ENCODE measurements at regions not wholly inside any gene's neighbourhood (a gene's known extent, or its start where the extent isn't known, plus 50 kb on each side); places are given as distances from the start of the nearest gene placed in this dataset.

DNA sequence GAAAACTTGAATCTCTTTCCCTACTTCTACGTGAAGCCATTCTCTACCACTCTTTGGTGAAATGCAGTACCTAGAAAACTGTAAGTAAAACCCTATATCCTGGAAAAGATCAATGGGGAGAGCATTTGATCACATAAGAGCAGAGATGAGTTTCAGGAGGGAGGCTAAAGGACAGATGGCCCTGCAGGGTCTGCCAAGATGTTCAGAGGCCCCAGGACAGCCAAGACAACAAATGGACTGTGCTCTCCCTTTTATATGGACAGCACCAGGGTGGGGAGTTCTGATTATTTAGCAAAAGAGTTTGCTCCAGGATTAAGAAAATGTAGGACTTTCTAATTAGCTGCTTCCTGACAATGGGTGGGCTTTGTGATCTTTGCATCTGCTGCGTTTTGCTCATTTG lies 101.7 kb downstream of the DCK start (continued):
- TF ChIP-seq, protein P1, sequence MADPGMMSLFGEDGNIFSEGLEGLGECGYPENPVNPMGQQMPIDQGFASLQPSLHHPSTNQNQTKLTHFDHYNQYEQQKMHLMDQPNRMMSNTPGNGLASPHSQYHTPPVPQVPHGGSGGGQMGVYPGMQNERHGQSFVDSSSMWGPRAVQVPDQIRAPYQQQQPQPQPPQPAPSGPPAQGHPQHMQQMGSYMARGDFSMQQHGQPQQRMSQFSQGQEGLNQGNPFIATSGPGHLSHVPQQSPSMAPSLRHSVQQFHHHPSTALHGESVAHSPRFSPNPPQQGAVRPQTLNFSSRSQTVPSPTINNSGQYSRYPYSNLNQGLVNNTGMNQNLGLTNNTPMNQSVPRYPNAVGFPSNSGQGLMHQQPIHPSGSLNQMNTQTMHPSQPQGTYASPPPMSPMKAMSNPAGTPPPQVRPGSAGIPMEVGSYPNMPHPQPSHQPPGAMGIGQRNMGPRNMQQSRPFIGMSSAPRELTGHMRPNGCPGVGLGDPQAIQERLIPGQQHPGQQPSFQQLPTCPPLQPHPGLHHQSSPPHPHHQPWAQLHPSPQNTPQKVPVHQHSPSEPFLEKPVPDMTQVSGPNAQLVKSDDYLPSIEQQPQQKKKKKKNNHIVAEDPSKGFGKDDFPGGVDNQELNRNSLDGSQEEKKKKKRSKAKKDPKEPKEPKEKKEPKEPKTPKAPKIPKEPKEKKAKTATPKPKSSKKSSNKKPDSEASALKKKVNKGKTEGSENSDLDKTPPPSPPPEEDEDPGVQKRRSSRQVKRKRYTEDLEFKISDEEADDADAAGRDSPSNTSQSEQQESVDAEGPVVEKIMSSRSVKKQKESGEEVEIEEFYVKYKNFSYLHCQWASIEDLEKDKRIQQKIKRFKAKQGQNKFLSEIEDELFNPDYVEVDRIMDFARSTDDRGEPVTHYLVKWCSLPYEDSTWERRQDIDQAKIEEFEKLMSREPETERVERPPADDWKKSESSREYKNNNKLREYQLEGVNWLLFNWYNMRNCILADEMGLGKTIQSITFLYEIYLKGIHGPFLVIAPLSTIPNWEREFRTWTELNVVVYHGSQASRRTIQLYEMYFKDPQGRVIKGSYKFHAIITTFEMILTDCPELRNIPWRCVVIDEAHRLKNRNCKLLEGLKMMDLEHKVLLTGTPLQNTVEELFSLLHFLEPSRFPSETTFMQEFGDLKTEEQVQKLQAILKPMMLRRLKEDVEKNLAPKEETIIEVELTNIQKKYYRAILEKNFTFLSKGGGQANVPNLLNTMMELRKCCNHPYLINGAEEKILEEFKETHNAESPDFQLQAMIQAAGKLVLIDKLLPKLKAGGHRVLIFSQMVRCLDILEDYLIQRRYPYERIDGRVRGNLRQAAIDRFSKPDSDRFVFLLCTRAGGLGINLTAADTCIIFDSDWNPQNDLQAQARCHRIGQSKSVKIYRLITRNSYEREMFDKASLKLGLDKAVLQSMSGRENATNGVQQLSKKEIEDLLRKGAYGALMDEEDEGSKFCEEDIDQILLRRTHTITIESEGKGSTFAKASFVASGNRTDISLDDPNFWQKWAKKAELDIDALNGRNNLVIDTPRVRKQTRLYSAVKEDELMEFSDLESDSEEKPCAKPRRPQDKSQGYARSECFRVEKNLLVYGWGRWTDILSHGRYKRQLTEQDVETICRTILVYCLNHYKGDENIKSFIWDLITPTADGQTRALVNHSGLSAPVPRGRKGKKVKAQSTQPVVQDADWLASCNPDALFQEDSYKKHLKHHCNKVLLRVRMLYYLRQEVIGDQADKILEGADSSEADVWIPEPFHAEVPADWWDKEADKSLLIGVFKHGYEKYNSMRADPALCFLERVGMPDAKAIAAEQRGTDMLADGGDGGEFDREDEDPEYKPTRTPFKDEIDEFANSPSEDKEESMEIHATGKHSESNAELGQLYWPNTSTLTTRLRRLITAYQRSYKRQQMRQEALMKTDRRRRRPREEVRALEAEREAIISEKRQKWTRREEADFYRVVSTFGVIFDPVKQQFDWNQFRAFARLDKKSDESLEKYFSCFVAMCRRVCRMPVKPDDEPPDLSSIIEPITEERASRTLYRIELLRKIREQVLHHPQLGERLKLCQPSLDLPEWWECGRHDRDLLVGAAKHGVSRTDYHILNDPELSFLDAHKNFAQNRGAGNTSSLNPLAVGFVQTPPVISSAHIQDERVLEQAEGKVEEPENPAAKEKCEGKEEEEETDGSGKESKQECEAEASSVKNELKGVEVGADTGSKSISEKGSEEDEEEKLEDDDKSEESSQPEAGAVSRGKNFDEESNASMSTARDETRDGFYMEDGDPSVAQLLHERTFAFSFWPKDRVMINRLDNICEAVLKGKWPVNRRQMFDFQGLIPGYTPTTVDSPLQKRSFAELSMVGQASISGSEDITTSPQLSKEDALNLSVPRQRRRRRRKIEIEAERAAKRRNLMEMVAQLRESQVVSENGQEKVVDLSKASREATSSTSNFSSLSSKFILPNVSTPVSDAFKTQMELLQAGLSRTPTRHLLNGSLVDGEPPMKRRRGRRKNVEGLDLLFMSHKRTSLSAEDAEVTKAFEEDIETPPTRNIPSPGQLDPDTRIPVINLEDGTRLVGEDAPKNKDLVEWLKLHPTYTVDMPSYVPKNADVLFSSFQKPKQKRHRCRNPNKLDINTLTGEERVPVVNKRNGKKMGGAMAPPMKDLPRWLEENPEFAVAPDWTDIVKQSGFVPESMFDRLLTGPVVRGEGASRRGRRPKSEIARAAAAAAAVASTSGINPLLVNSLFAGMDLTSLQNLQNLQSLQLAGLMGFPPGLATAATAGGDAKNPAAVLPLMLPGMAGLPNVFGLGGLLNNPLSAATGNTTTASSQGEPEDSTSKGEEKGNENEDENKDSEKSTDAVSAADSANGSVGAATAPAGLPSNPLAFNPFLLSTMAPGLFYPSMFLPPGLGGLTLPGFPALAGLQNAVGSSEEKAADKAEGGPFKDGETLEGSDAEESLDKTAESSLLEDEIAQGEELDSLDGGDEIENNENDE (IDR thresholded peaks at IDR 0.05; ENCODE audit: insufficient replicate concordance, low read length): no peak
- TF ChIP-seq BRCA1 (IDR thresholded peaks at IDR 0.05; ENCODE audit: low read depth, low read length): no peak
- no peak for TF ChIP-seq CBX5 (IDR thresholded peaks at IDR 0.05; ENCODE audit: low read depth, low read length)
- no peak for TF ChIP-seq GABPA (IDR thresholded peaks at IDR 0.05; ENCODE audit: borderline replicate concordance, insufficient read depth, low read length)
- no peak for TF ChIP-seq ASH2L (IDR thresholded peaks at IDR 0.05; ENCODE audit: low read length)
- TF ChIP-seq SIN3A (conservative IDR thresholded peaks at IDR 0.05 in 1 of 2, IDR thresholded peaks at IDR 0.05 in 1 of 2; ENCODE audit: low read depth in 1 of 2, low read length in 2 of 2): no peak
